D721Med (cell line): ENCODE measurements at regions not wholly inside any gene's neighbourhood (a gene's known extent, or its start where the extent isn't known, plus 50 kb on each side); places are given as distances from the start of the nearest gene placed in this dataset.

Experiments
- DNase-seq: peaks from one replicate; pipeline ENCODE4 v3.0.0; 2011; ENCODE audit warnings: low spot score; ENCODE audit not compliant: insufficient read length
- FAIRE-seq: peaks from 2 replicates; lab custom pipeline; 2011; peaks lifted over from hg19 to GRCh38; lab: Jason Lieb, UNC
- TF ChIP-seq, protein P1 (sequence below): IDR thresholded peaks from 2 replicates; pipeline ENCODE4 v1.5.1; 2012; ENCODE audit warnings: mild to moderate bottlenecking, control low read depth; ENCODE audit not compliant: insufficient read depth; ENCODE audit errors: missing control alignments

DNA sequence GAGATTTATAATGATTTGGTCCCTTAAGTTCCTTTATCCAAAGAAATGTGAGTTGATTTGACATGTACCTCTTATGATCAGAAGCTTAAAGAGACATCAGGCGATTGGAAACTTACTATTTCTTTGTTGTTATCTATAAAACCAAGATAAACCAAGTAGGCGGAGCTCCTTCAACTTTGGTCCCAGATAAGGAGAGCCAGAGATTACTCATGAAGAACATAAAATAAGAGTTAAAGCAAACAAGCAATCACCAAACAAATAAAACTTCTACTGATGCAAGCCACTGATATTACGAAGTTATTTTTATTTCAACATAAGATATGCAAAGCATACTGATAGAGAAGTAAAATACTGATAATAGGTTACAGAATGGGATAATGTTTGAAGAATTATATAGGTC lies 141.5 kb upstream of the CDH18 start:
- FAIRE-seq, result no peak
- no peak for DNase-seq
- TF ChIP-seq, protein P1, sequence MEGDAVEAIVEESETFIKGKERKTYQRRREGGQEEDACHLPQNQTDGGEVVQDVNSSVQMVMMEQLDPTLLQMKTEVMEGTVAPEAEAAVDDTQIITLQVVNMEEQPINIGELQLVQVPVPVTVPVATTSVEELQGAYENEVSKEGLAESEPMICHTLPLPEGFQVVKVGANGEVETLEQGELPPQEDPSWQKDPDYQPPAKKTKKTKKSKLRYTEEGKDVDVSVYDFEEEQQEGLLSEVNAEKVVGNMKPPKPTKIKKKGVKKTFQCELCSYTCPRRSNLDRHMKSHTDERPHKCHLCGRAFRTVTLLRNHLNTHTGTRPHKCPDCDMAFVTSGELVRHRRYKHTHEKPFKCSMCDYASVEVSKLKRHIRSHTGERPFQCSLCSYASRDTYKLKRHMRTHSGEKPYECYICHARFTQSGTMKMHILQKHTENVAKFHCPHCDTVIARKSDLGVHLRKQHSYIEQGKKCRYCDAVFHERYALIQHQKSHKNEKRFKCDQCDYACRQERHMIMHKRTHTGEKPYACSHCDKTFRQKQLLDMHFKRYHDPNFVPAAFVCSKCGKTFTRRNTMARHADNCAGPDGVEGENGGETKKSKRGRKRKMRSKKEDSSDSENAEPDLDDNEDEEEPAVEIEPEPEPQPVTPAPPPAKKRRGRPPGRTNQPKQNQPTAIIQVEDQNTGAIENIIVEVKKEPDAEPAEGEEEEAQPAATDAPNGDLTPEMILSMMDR, result no peak

DNA sequence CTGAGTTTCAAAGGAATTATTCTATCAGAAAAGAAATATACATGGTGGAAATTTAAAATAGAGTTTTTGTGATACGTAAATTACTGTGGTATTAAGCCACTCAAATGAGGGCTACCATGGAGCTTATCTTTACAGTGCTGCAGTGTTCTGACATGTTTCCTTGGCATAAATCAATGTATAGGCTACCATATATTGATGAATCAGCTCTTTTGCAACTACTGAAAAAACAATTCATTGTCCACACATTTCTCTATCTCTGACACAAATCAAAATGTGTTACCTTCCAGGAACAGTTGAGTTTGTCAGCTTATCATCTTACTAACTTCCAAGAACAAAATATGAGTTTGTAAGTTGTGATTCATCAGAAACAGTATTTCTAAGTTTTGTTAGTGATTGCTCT lies 140.3 kb upstream of the CDH18 start:
- no peak for FAIRE-seq
- no peak for DNase-seq
- TF ChIP-seq, protein P1, result no peak

DNA sequence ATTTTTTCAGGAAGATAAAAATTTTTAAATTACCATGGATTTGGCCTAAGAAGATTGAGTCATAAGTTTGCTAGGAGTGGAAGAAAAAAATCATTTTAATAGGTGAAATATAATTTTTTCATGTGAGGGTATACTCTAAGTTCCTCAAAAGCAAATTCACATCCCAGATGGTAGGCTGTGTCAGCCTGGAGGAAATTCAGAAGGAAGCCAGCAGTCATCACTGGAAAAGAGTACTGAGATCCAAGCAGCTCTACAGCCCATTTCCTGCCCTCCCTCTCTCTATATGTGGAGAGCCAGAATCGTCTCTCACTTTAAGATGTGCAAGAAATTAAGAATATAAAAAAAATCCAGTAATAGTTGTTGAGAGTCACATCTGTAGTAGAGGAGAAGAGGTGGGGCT lies 126.5 kb upstream of the CDH18 start:
- DNase-seq (no peak), FAIRE-seq (no peak)
- TF ChIP-seq, protein P1, result no peak

DNA sequence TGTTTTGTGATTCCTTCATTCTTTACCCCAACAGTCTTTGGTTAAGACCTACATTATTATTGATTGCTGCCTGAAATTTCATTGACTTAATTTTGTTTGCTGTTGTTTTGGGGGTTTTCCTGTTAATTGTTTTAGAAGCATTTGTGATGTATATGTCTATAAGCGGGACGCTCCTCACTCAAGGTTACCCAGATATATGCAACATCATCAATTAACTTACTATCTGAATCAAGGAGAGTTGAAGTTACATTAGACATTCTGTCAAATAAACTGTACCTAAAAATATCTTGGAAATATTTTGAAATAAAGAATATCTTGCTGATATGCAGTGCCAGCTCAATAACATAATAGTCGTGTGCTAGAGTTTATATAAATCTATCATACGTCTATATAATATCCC lies 125.9 kb upstream of the CDH18 start:
- FAIRE-seq (no peak), DNase-seq (no peak)
- TF ChIP-seq, protein P1, result no peak

DNA sequence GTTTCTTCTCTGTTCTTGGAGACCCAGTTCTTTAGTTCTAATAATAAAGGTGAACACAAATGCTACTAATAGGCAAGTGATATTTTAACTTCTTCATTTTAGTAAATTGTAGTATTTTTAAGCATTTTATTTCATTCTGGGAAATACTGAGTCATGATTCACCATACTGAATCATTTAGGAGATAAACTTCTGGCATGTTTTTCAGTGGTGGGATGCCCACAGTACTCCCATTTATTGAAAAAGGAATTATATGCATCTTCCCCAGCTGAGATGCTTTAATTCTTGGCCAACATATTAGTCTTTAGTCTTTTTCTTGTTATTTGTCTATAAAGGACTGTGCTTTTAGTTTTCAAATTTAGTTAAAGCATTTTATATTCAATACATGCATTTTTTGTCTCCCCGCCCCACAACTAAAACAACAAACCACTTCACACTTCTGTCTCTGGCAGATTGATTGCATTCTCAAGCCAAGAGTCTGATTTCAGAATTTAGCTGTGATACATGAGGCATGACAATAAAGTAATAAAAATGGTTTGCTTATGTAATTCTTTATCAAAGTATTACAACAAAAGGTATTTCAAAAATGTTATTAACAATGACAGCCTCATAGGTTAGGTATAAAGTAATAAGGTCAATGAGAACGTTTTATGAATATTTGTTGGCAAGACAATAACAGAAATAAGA lies 125.2 kb upstream of the CDH18 start:
- DNase-seq, result no peak

DNA sequence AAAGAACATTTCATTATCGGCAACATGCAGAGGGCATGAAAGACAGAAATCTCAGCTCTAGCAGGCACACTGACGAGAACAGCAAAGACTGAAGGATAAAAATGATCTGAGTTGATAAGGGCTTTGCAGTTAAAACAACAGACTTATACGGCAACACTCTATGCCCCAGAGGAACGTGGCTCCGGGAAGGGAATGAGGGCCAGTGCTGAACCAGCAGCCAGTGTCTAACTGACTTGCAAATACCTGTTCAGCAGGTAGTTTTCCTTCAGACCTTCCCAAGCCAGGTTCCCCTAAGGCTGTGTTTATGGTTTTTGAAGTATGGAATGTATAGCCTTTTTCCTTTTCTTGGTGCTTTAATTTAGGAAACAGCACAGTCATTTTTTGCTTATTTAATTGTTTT lies 121.3 kb upstream of the CDH18 start:
- TF ChIP-seq, protein P1, result no peak
- no peak for FAIRE-seq
- DNase-seq, result no peak

More for the DNA sequence above, 125.2 kb upstream of the CDH18 start:
- no peak for FAIRE-seq
- TF ChIP-seq, protein P1, result no peak

DNA sequence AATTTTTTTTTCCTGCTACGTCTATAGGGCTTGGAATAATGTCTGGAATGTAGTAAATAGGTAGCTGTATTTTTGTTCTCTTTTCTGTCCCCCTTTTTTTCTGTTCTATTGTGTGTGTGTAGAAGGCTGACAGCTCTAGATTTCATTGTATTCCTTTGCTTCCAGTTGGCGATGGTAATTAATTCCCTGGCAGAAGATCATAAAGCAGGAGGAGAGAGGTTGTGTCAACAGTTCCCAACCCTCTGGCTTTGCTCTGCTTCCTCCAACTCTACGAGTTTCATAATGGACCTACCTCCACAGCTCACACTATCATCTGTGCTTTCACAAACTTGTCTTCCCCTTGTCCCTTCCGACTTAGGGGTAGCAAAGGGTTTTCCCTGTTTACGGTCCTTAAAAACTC lies 117.9 kb upstream of the CDH18 start:
- DNase-seq, result no peak
- no peak for FAIRE-seq
- TF ChIP-seq, protein P1, result no peak
